HCT116 (cell line): ENCODE measurements at regions not wholly inside any gene's neighbourhood (a gene's known extent, or its start where the extent isn't known, plus 50 kb on each side); places are given as distances from the start of the nearest gene placed in this dataset.

ENCODE experiments used
- ATAC-seq: fragments of 200-7000 bp; cut with Tn5 transposase; 2 replicates; pipeline ENCODE4 v1.9.1; 2020; ENCODE audit warnings: mild to moderate bottlenecking, moderate library complexity
- BruUV-seq: library from RNA; stranded (reverse); fragments of 400-500 nt; replicated peaks from 2 replicates; lab custom pipeline; 2021; lab: Mats Ljungman, UMichigan
- CTCF ChIA-PET: fragments of 300-600 bp; sonication (Branson Sonifier 250); formaldehyde crosslinking; loops from one replicate; lab custom pipeline; 2021; ENCODE audit warnings: antibody characterized with exemption; lab: Charles Lee
- POLR2A ChIA-PET: fragments of 300-600, 350-600 bp; sonication (Branson Sonifier 250); formaldehyde crosslinking; loops from one replicate; lab custom pipeline; 2021; ENCODE audit warnings: antibody characterized with exemption; lab: Charles Lee
- RAD21 ChIA-PET, 2 experiments: fragments of 300-600 bp; sonication (Branson Sonifier 250); formaldehyde crosslinking; loops; one replicate each; lab custom pipeline; 2023; ENCODE audit warnings: low total read pairs in 2 of 2; ENCODE audit not compliant: uncharacterized antibody in 2 of 2, unreplicated experiment in 2 of 2, low non-redundant PET in 1 of 2; lab: Charles Lee
- DNase-seq: peaks from one replicate; pipeline ENCODE4 v3.0.0-alpha.2; 2010; ENCODE audit warnings: low read depth, low spot score
- H2AFZ ChIP-seq: fragments of 200-600 bp; shearing (Covaris generic), sonication (generic); 2 replicates; pipeline ENCODE4 v1.6.1; 2017; ENCODE audit warnings: low read depth, mixed run types, mixed read lengths, antibody characterized with exemption, low read length; ENCODE audit not compliant: poor library complexity, severe bottlenecking
- H3K27ac ChIP-seq: 2 replicates; pipeline ENCODE4 v1.5.1; 2012; ENCODE audit warnings: low read depth, low read length
- H3K27me3 ChIP-seq: fragments of 200-600 bp; sonication (generic); 2 replicates; pipeline ENCODE4 v1.6.1; 2016; ENCODE audit warnings: mixed run types, low read length, mixed read lengths; ENCODE audit not compliant: insufficient read depth
- H3K36me3 ChIP-seq, 2 experiments: fragments of 200-500 bp in 1 of 2; fragments of 200-600 bp in 1 of 2; sonication (Bioruptor generic) in 1 of 2; sonication (generic) in 1 of 2; 2 replicates each; pipeline versions ENCODE4 v1.5.1 to v1.6.1; 2014 to 2016; ENCODE audit warnings: low read length in 2 of 2, inconsistent platforms in 1 of 2, mixed read lengths in 1 of 2, mixed run types in 1 of 2; ENCODE audit not compliant: insufficient read depth in 2 of 2, control insufficient read depth in 1 of 2
- H3K4me1 ChIP-seq, 2 experiments: fragments of 200-600 bp in 1 of 2; sonication (generic) in 1 of 2; 2 replicates each; pipeline versions ENCODE4 v1.5.1 to v1.6.1; 2012 to 2017; ENCODE audit warnings: low read length in 2 of 2, inconsistent platforms in 1 of 2, mild to moderate bottlenecking in 1 of 2, mixed read lengths in 1 of 2, mixed run types in 1 of 2, moderate library complexity in 1 of 2; ENCODE audit not compliant: insufficient read depth in 2 of 2, control insufficient read depth in 1 of 2
- H3K4me2 ChIP-seq: fragments of 200-600 bp; sonication (generic); 2 replicates; pipeline ENCODE4 v1.6.1; 2017; ENCODE audit warnings: mixed run types, low read length, mixed read lengths
- H3K4me3 ChIP-seq, 2 experiments: fragments of 200-600 bp in 1 of 2; sonication (generic) in 1 of 2; replicated peaks in 1 of 2; 2 replicates each; pipeline ENCODE4 v1.5.1; 2011 to 2016; ENCODE audit warnings: low read length in 2 of 2, control low read depth in 1 of 2, low read depth in 1 of 2, mild to moderate bottlenecking in 1 of 2, mixed read lengths in 1 of 2, mixed run types in 1 of 2
- H3K79me2 ChIP-seq: fragments of 200-600 bp; sonication (generic); 2 replicates; pipeline ENCODE4 v1.6.1; 2017; ENCODE audit warnings: mild to moderate bottlenecking, mixed run types, low read length, moderate library complexity, mixed read lengths; ENCODE audit not compliant: insufficient read depth
- H3K9ac ChIP-seq: fragments of 200-600 bp; sonication (generic); 2 replicates; pipeline ENCODE4 v1.6.1; 2016; ENCODE audit warnings: low read length, mixed read lengths
- H3K9me2 ChIP-seq: fragments of 200-600 bp; sonication (generic), shearing (Covaris generic); 2 replicates; pipeline ENCODE4 v1.6.1; 2017; ENCODE audit warnings: mixed run types, mild to moderate bottlenecking, moderate library complexity; ENCODE audit not compliant: insufficient read depth
- H3K9me3 ChIP-seq, 2 experiments: fragments of 200-500 bp in 1 of 2; fragments of 200-600 bp in 1 of 2; sonication (Bioruptor generic) in 1 of 2; sonication (generic) in 1 of 2; 2 replicates each; pipeline ENCODE4 v1.6.1; 2014 to 2017; ENCODE audit warnings: low read length in 2 of 2, mixed read lengths in 2 of 2, inconsistent platforms in 1 of 2, low read depth in 1 of 2, mild to moderate bottlenecking in 1 of 2, mixed run types in 1 of 2, moderate library complexity in 1 of 2; ENCODE audit not compliant: control insufficient read depth in 1 of 2, insufficient read depth in 1 of 2
- H4K20me1 ChIP-seq: fragments of 200-600 bp; sonication (generic), shearing (Covaris generic); 2 replicates; pipeline ENCODE4 v1.6.1; 2017; ENCODE audit warnings: mixed run types, mild to moderate bottlenecking, moderate library complexity; ENCODE audit not compliant: insufficient read depth
- CEBPB ChIP-seq: IDR thresholded peaks from 2 replicates; pipeline ENCODE4 v1.6.1; 2012; ENCODE audit warnings: low read depth
- EZH2 ChIP-seq: fragments of 200-600 bp; sonication (generic); IDR thresholded peaks from 2 replicates; pipeline ENCODE4 v1.6.1; 2017; ENCODE audit warnings: antibody characterized with exemption, mixed run types
- JUND ChIP-seq: IDR thresholded peaks from 2 replicates; pipeline ENCODE4 v1.6.1; 2012
- POLR2AphosphoS5 ChIP-seq: IDR thresholded peaks from 2 replicates; pipeline ENCODE4 v1.6.1; 2011; ENCODE audit warnings: mild to moderate bottlenecking, low read depth, low read length, moderate library complexity
- TCF7L2 ChIP-seq: IDR thresholded peaks from 2 replicates; pipeline ENCODE4 v1.7.0; 2011; ENCODE audit warnings: borderline replicate concordance, inconsistent platforms; ENCODE audit not compliant: insufficient read depth, insufficient read length; ENCODE audit errors: extremely low read depth
- ZNF274 ChIP-seq: fragments of 200-500 bp; sonication (Bioruptor generic); IDR thresholded peaks from 2 replicates; pipeline ENCODE4 v1.6.1; 2014; ENCODE audit warnings: mild to moderate bottlenecking, low read depth, low read length, inconsistent platforms
- intact Hi-C: fragments of 100-400 bp; cut with micrococcal nuclease; formaldehyde crosslinking; loops from 2 replicates; pipeline ENCODE4 v1.10.0; 2022
- TF ChIP-seq, protein P1 (sequence below): IDR thresholded peaks from 2 replicates; pipeline ENCODE4 v1.6.1; 2012
- TF ChIP-seq, protein P2 (sequence below): IDR thresholded peaks from 2 replicates; pipeline ENCODE4 v1.6.1; 2011; ENCODE audit warnings: mild to moderate bottlenecking, low read length, moderate library complexity; ENCODE audit not compliant: insufficient replicate concordance; ENCODE audit errors: extremely low read depth

DNA sequence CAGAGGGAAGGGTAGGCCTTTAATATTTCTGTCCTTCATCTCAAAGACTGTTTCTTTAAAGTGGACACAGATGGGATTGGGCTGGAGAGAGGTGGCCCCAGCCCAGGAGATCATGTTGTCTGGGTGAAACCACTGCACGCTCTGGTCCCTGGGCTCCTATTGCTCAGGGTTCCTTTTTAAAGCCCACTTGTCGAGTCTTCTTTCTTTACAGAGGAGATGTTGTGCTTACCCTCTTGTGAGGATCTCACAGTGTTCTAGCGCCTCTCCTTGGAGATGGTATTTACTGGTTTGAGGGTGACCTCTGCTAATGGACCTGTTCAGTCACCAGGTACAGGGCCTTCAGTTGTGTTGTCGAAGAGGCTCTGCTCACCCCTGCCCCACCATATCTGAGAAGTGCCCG, 128.4 kb downstream of the TM9SF2 start:
- Histone ChIP-seq H3K4me1 (peaks cover 30 to 32% of the 10 kb centered on the region in 2 experiments), H2AFZ (no peak overlapping the region), H3K79me2 (no peaks in the 10 kb centered on the region; the same call in none of the 2 replicates), H3K36me3 (no peaks in the 10 kb centered on the region), H3K4me3 (no peak overlapping the region), H4K20me1 (no peaks in the 10 kb centered on the region), H3K9ac (no peak overlapping the region), H3K9me3 (no peaks in the 10 kb centered on the region), H3K27ac (no peak overlapping the region), H3K27me3 (no peaks in the 10 kb centered on the region), H3K4me2 (no peak overlapping the region), H3K9me2 (no peaks in the 10 kb centered on the region)
- ChIA-PET RAD21 (no interaction called here), CTCF (no interaction called here), POLR2A (no interaction called here)
- intact Hi-C loops = no loop called here
- no peak for DNase-seq
- TF ChIP-seq, protein P1, sequence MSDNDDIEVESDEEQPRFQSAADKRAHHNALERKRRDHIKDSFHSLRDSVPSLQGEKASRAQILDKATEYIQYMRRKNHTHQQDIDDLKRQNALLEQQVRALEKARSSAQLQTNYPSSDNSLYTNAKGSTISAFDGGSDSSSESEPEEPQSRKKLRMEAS = no peak
- TF ChIP-seq, protein P2, sequence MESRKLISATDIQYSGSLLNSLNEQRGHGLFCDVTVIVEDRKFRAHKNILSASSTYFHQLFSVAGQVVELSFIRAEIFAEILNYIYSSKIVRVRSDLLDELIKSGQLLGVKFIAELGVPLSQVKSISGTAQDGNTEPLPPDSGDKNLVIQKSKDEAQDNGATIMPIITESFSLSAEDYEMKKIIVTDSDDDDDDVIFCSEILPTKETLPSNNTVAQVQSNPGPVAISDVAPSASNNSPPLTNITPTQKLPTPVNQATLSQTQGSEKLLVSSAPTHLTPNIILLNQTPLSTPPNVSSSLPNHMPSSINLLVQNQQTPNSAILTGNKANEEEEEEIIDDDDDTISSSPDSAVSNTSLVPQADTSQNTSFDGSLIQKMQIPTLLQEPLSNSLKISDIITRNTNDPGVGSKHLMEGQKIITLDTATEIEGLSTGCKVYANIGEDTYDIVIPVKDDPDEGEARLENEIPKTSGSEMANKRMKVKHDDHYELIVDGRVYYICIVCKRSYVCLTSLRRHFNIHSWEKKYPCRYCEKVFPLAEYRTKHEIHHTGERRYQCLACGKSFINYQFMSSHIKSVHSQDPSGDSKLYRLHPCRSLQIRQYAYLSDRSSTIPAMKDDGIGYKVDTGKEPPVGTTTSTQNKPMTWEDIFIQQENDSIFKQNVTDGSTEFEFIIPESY = no peak
- TF ChIP-seq TCF7L2 (no peak), CEBPB (no peak), EZH2 (no peak)
- ATAC-seq = no peak
- no TSS peak for BruUV-seq

DNA sequence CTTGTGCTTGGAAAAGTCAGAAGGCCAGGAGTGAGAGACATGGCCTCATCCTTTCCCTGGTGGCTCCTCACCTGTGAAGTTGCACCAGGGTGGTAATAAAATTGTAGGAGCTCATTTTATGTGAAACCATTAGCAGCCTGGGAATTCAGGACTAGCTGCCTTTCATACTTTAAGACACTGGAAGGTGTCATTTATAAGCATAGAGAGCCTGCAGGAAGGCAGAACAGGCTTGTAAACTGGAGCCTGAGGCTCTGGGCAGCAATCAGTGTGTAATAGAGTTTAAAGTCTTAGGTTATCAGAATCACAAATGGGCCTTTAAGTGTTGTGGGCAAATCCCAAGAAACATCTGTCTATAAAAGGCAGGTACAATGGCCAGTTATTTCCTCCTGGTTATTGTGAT, 127.2 kb downstream of the TM9SF2 start:
- no peaks in the 10 kb centered on the region for H3K36me3 ChIP-seq
- no peak overlapping the region for H3K9ac ChIP-seq
- no peaks in the 10 kb centered on the region for H4K20me1 ChIP-seq
- intact Hi-C loops = no loop called here
- no peak overlapping the region for H3K27ac ChIP-seq
- no peak for DNase-seq
- H2AFZ ChIP-seq = no peak overlapping the region
- no peaks in the 10 kb centered on the region for H3K9me2 ChIP-seq
- ChIA-PET CTCF (interaction anchor here (1.3 kb wide), 1 partner anchor 11 kb away, joined by 3 read pairs; no protein-coding TSS in a partner anchor), POLR2A (no interaction called here)
- no TSS peak for BruUV-seq
- H3K4me2 ChIP-seq = no peak overlapping the region
- no peak overlapping the region for H3K4me3 ChIP-seq
- H3K79me2 ChIP-seq = no peaks in the 10 kb centered on the region; the same call in 1 of the 2 replicates
- peaks cover 30 to 32% of the 10 kb centered on the region in 2 experiments for H3K4me1 ChIP-seq
- no peaks in the 10 kb centered on the region for H3K9me3 ChIP-seq
- TF ChIP-seq POLR2AphosphoS5 (no peak), JUND (no peak), ZNF274 (no peak)
- TF ChIP-seq, all 23 proteins: peak for 0
- no peak for ATAC-seq
- RAD21 ChIA-PET = no interaction called here
- no peaks in the 10 kb centered on the region for H3K27me3 ChIP-seq
